ENCODE measurements at regions not wholly inside any gene's neighbourhood (a gene's known extent, or its start where the extent isn't known, plus 50 kb on each side); places are given as distances from the start of the nearest gene placed in this dataset.

DNA sequence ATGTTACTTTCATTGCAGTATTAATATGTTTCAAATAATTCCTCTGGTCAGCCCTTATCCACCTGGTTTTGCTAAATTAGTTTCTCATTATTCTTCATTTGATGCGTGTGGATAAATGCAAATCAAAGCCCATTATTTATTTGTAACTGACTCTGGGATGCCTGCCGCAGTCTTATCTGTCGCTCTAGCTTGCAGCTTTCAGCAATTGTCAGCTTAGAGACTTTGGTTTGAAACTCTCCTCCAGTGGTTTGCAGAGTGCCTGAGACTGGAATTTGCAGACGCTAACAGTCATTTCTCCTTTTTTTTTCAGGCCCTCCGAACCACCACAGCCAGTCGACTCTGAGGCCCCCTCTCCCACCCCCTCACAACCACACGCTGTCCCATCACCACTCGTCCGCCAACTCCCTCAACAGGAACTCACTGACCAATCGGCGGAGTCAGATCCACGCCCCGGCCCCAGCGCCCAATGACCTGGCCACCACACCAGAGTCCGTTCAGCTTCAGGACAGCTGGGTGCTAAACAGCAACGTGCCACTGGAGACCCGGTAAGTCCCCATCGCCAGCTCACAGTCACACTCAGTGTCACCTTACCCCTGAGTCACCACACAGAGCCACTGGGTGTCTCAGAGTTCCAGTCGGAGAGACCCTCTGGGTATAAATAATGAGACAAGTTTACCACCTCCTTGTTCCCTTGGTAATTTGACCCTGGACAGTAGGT lies 339.0 kb upstream of the WWC1 start:
- no peaks in the 10 kb centered on the region for H3K27me3 ChIP-seq (ENCODE audit: insufficient read depth, low read length)
- no peaks in the 10 kb centered on the region for H3F3A ChIP-seq (ENCODE audit: insufficient read depth, low read length)
- H3K27ac ChIP-seq (ENCODE audit: low read depth, low read length, poor library complexity, severe bottlenecking): no peak overlapping the region
- no peak overlapping the region for H3K4me2 ChIP-seq (ENCODE audit: low read length)
- H2AFZ ChIP-seq (ENCODE audit: low read length): no peak overlapping the region
- no peaks in the 10 kb centered on the region for H3K4me1 ChIP-seq (ENCODE audit: insufficient read depth, low read length, severe bottlenecking)
- no peaks in the 10 kb centered on the region for H3K79me2 ChIP-seq (ENCODE audit: insufficient read depth, low read length)
- no peaks in the 10 kb centered on the region for H3K36me3 ChIP-seq (ENCODE audit: insufficient read depth, low read length)
- H3K9me2 ChIP-seq (ENCODE audit: low read depth, low read length): no peaks in the 10 kb centered on the region
- H3K9ac ChIP-seq (ENCODE audit: low read length): no peak overlapping the region
- no peaks in the 10 kb centered on the region for H4K20me1 ChIP-seq (ENCODE audit: insufficient read depth, low read length)
- no peak overlapping the region for H3K4me3 ChIP-seq (ENCODE audit: low read depth, low read length, poor library complexity, severe bottlenecking)
- TF ChIP-seq CTCF (IDR thresholded peaks at IDR 0.05; ENCODE audit: low read length) (no peak), EZH2 (IDR thresholded peaks at IDR 0.05; ENCODE audit: borderline replicate concordance, low read length) (no peak)
- H3K9me3 ChIP-seq (ENCODE audit: low read length): no peaks in the 10 kb centered on the region

DNA sequence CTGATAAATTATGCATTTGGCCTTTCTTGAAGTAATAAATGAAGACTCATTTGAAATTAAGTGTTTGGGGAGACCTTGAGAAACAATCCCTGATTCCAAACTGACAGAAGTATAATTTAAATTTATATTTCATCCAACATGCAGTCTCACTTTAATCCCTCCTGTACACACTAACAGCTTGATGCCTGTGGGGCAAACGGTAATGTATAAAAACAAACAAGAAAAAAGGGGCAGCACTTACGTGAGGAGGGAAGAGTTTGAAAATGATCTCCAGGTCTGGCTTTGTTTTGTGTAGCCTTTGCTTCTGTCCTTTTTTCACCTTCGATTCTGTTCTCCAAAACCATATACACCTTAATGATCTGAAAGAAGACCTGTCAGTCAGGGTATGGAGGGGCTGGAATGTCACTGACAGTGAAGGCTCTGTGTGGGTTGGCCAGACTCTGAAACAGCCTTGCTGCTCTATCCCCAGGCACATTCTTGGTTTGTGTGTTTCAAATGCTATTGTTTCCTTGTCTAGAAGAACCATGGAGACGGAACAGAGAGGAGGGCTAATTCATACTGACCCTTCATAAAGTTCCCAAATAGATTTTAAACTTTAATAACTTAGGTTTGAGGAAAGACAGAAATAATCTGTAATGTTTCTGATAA lies 338.2 kb upstream of the WWC1 start:
- Histone ChIP-seq H3K4me1 (ENCODE audit: insufficient read depth, low read length, severe bottlenecking) (no peaks in the 10 kb centered on the region), H3K4me2 (ENCODE audit: low read length) (no peak overlapping the region), H2AFZ (ENCODE audit: low read length) (no peak overlapping the region)

GRCh38 chr5:167961731-167962130 lies 329.7 kb upstream of the WWC1 start:
- no peak for TF ChIP-seq EZH2 (IDR thresholded peaks at IDR 0.05; ENCODE audit: borderline replicate concordance, low read length)
- TF ChIP-seq CTCF (IDR thresholded peaks at IDR 0.05; ENCODE audit: low read length): no peak
- Histone ChIP-seq H3K36me3 (ENCODE audit: insufficient read depth, low read length) (no peaks in the 10 kb centered on the region), H4K20me1 (ENCODE audit: insufficient read depth, low read length) (no peaks in the 10 kb centered on the region), H3K27ac (ENCODE audit: low read depth, low read length, poor library complexity, severe bottlenecking) (no peak overlapping the region), H3K4me1 (ENCODE audit: insufficient read depth, low read length, severe bottlenecking) (no peaks in the 10 kb centered on the region), H3K9me3 (ENCODE audit: low read length) (no peaks in the 10 kb centered on the region), H3K27me3 (ENCODE audit: insufficient read depth, low read length) (no peaks in the 10 kb centered on the region), H3K79me2 (ENCODE audit: insufficient read depth, low read length) (no peaks in the 10 kb centered on the region), H3K4me3 (ENCODE audit: low read depth, low read length, poor library complexity, severe bottlenecking) (no peak overlapping the region), H3K4me2 (ENCODE audit: low read length) (no peak overlapping the region), H3K9me2 (ENCODE audit: low read depth, low read length) (no peaks in the 10 kb centered on the region), H3K9ac (ENCODE audit: low read length) (no peak overlapping the region), H3F3A (ENCODE audit: insufficient read depth, low read length) (no peaks in the 10 kb centered on the region), H2AFZ (ENCODE audit: low read length) (no peak overlapping the region)

More for the DNA sequence above, 338.2 kb upstream of the WWC1 start:
- Histone ChIP-seq H3K9me3 (ENCODE audit: low read length) (no peaks in the 10 kb centered on the region), H3K79me2 (ENCODE audit: insufficient read depth, low read length) (no peaks in the 10 kb centered on the region), H3K9ac (ENCODE audit: low read length) (no peak overlapping the region), H3K9me2 (ENCODE audit: low read depth, low read length) (no peaks in the 10 kb centered on the region), H3K27ac (ENCODE audit: low read depth, low read length, poor library complexity, severe bottlenecking) (no peak overlapping the region), H3K4me3 (ENCODE audit: low read depth, low read length, poor library complexity, severe bottlenecking) (no peak overlapping the region), H4K20me1 (ENCODE audit: insufficient read depth, low read length) (no peaks in the 10 kb centered on the region), H3K27me3 (ENCODE audit: insufficient read depth, low read length) (no peaks in the 10 kb centered on the region), H3K36me3 (ENCODE audit: insufficient read depth, low read length) (no peaks in the 10 kb centered on the region), H3F3A (ENCODE audit: insufficient read depth, low read length) (no peaks in the 10 kb centered on the region)
- TF ChIP-seq EZH2 (IDR thresholded peaks at IDR 0.05; ENCODE audit: borderline replicate concordance, low read length) (no peak), CTCF (IDR thresholded peaks at IDR 0.05; ENCODE audit: low read length) (no peak)
